ENCODE measurements at regions not wholly inside any gene's neighbourhood (a gene's known extent, or its start where the extent isn't known, plus 50 kb on each side); places are given as distances from the start of the nearest gene placed in this dataset.
A peak's percentile ranks its signal among the peaks of the same experiment; 100 is the strongest.
"Not testable (repeated sequence)": the region's sequence is repeated elsewhere in the genome, so short reads cannot be mapped to it uniquely, and the experiment has no call there.

DNA sequence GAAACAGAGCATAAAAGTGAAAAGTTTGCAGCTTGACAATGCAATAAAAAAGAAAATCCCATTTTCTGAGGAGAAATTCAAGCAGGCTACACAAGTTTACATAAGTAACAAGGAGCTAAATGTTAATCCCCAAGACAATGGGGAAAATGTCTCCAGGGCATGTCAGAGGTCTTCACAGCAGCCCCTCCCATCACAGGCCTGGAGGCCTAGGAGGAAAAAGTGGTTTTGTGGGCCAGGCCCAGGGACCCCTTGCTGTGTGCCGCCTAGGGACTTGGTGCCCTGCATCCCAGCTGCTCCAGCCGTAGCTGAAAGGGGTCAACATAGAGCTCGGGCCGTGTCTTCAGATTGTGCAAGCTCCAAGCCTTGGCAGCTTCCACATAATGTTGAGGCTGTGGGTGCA lies 186.7 kb upstream of the MAP3K1 start:
- not testable (repeated sequence) for H3K27me3 ChIP-seq, H3K4me3 ChIP-seq, DNase-seq, H3K36me3 ChIP-seq
- peaks cover 26% of the 10 kb centered on the region for H3K9me3 ChIP-seq

- no peak overlapping the region for H3K4me3 ChIP-seq
- H3K36me3 ChIP-seq, result peaks cover 4% of the 10 kb centered on the region
- no peaks in the 10 kb centered on the region for H3K27me3 ChIP-seq
- DNase-seq, result no peak
- H3K9me3 ChIP-seq, result peaks cover 26% of the 10 kb centered on the region
Observed at GRCh38 chr5:56625541-56625940, 189.8 kb upstream of the MAP3K1 start.

- Histone ChIP-seq H3K9me3 (peaks cover 26% of the 10 kb centered on the region), H3K27me3 (no peaks in the 10 kb centered on the region), H3K4me3 (no peak overlapping the region), H3K36me3 (peaks cover 4% of the 10 kb centered on the region)
- DNase-seq, result no peak
Observed at GRCh38 chr5:56624751-56625150, 190.6 kb upstream of the MAP3K1 start.

GRCh38 chr5:56622141-56622540 lies 193.2 kb upstream of the MAP3K1 start:
- no peaks in the 10 kb centered on the region for H3K27me3 ChIP-seq

DNA sequence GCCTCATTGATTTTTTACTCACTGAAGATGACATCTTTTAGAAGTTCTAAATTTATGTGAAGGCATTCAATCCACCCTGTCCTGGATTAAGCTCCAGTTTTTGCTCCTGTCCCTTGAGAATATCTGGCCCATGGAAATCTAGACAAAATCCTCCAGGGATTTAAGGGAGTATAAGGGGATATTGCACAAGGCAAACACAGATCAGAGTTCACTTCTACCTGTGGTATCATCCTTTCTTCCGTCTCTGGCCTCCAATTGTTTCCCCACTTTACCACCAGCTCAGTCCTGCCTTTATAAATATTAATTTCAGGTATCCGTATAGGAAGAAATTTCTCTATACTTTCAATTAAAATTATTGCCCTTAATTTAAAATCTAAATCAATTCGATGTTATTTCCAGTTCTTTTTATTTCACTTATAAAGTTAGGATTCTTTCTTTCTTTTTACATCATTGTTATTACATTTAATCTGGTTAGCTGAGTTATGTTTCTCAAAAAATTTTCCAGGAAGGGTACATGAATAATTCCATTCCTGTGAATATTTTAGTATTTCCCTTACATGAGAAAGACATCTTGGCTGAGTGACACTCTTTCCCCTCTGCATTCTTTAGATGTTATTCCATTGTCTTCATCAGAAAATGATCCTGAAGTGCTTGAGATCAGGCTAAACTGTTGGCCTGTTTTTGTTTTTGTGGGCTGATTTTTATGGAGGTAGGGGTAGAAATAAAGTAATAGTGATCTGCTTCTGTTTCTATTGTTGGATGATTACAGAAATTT lies 194.3 kb upstream of the MAP3K1 start:
- no peak for DNase-seq
- no peaks in the 10 kb centered on the region; the same call in 1 of the 2 replicates for H3K36me3 ChIP-seq
- H3K27me3 ChIP-seq, result no peaks in the 10 kb centered on the region
- H3K4me3 ChIP-seq, result no peak overlapping the region
- peaks cover 30% of the 10 kb centered on the region for H3K9me3 ChIP-seq

More at GRCh38 chr5:56622141-56622540, 193.2 kb upstream of the MAP3K1 start:
- peaks cover 4% of the 10 kb centered on the region for H3K36me3 ChIP-seq
- H3K9me3 ChIP-seq, result peaks cover 35% of the 10 kb centered on the region
- no peak overlapping the region for H3K4me3 ChIP-seq
- peak; percentile 35 for DNase-seq

- Histone ChIP-seq H3K27me3 (no peaks in the 10 kb centered on the region), H3K9me3 (peaks cover 30% of the 10 kb centered on the region), H3K36me3 (no peaks in the 10 kb centered on the region; the same call in 1 of the 2 replicates), H3K4me3 (no peak overlapping the region)
- no peak for DNase-seq
Observed at GRCh38 chr5:56617998-56618397, 197.4 kb upstream of the MAP3K1 start.

GRCh38 chr5:56616454-56617160 lies 198.7 kb upstream of the MAP3K1 start:
- DNase-seq, result no peak
- Histone ChIP-seq H3K4me3 (no peak overlapping the region), H3K27me3 (no peaks in the 10 kb centered on the region), H3K36me3 (no peaks in the 10 kb centered on the region; the same call in 1 of the 2 replicates), H3K9me3 (peaks cover 33% of the 10 kb centered on the region)

GRCh38 chr5:56615361-56616153 lies 199.8 kb upstream of the MAP3K1 start:
- no peaks in the 10 kb centered on the region for H3K27me3 ChIP-seq
- H3K36me3 ChIP-seq, result no peaks in the 10 kb centered on the region; the same call in 1 of the 2 replicates
- DNase-seq, result peak; percentile 43
- H3K4me3 ChIP-seq, result no peak overlapping the region
- peaks cover 39% of the 10 kb centered on the region for H3K9me3 ChIP-seq

GRCh38 chr5:56612759-56613158 lies 202.6 kb upstream of the MAP3K1 start:
- Histone ChIP-seq H3K4me3 (no peak overlapping the region), H3K9me3 (peaks cover 18% of the 10 kb centered on the region), H3K36me3 (no peaks in the 10 kb centered on the region), H3K27me3 (no peaks in the 10 kb centered on the region)
- DNase-seq, result no peak

- no peak for DNase-seq
- Histone ChIP-seq H3K36me3 (no peaks in the 10 kb centered on the region), H3K4me3 (no peak overlapping the region)
Observed at GRCh38 chr5:56612353-56612752, 203.0 kb upstream of the MAP3K1 start.

DNA sequence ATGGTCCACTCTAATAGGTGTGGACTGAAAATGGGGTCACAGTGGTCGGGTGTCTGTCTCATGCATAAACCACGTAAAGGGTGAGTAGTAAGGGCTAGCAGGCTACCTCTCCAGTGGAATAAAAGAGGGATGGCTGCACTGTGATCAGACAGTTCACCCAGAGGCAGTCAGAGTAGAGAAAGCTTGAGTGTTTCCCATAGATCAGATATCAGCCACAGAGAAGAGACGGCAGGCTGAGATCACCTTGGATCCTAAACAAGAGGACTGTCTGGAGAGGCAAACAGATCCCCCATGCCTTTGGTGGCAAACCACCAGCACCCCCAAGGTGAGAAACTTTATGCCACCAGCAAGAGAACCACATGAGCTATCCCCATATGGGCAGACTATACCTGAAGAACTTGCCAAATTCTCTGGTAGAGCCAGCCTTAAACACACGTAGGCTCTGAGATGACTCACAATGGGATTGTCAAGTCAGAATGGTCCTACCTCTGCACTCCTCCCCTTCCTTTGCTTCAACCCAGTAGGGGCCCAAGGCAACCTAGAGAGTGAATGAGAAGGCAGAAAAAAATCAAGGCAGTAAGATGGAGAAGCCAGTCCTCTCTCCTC lies 205.2 kb upstream of the MAP3K1 start:
- no peaks in the 10 kb centered on the region for H3K36me3 ChIP-seq
- no peaks in the 10 kb centered on the region for H3K27me3 ChIP-seq
- no peak overlapping the region for H3K4me3 ChIP-seq
- peak; percentile 44 for DNase-seq
- H3K9me3 ChIP-seq, result peaks cover 9% of the 10 kb centered on the region

More at GRCh38 chr5:56612353-56612752, 203.0 kb upstream of the MAP3K1 start:
- H3K27me3 ChIP-seq, result no peaks in the 10 kb centered on the region
- peaks cover 14% of the 10 kb centered on the region for H3K9me3 ChIP-seq

- DNase-seq, result peak; percentile 39
- no peaks in the 10 kb centered on the region for H3K36me3 ChIP-seq
- H3K9me3 ChIP-seq, result peaks cover 9% of the 10 kb centered on the region
- no peak overlapping the region for H3K4me3 ChIP-seq
- no peaks in the 10 kb centered on the region for H3K27me3 ChIP-seq
Observed at GRCh38 chr5:56608217-56608925, 207.0 kb upstream of the MAP3K1 start.

GRCh38 chr5:56607551-56607950 lies 207.8 kb upstream of the MAP3K1 start:
- H3K4me3 ChIP-seq, result no peak overlapping the region
- H3K9me3 ChIP-seq, result peaks cover 9% of the 10 kb centered on the region
- DNase-seq, result peak; percentile 43
- no peaks in the 10 kb centered on the region for H3K27me3 ChIP-seq
- no peaks in the 10 kb centered on the region for H3K36me3 ChIP-seq

DNA sequence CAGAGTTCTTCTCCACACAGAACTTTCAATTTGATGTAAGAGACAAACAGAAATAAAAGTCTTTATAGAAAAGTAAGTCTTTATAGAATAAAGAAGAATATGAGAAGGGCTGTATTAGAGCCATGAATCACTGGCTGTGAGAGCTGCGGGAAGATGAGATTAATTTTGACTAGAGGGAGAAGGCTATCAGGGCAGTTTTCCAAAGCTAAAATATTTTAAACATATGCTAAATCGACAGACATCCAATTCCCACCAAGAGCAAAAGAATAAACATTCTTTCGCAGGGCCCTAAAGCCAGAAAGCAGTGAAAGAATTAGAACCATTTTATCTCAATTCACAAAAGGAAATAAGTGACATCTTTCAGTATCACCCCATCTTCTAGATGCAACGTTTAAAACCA lies 208.3 kb upstream of the MAP3K1 start:
- Histone ChIP-seq H3K27me3 (no peaks in the 10 kb centered on the region), H3K4me3 (no peak overlapping the region), H3K9me3 (peaks cover 9% of the 10 kb centered on the region), H3K36me3 (no peaks in the 10 kb centered on the region)
- no peak for DNase-seq

DNA sequence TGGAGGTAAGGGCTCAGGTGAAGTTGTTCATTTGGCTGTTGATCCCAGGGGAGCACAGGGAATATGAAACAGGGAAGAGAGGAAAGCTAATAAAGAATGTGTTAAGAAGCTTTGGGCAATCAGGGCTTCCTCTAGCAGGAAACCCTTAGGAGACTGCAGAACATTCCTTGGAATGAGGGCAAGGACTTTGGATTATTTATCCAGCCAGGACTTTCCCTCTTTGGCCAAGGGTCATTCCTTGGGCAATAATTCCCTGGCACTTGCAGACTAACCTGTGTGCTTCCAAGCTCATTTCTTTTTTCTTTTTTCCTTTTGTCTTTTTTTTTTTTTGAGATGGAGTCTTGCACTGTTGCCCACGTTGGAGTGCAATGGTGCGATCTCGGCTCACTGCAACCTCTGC lies 209.2 kb upstream of the MAP3K1 start:
- no peak overlapping the region for H3K4me3 ChIP-seq
- H3K27me3 ChIP-seq, result no peaks in the 10 kb centered on the region
- peaks cover 2% of the 10 kb centered on the region for H3K9me3 ChIP-seq
- H3K36me3 ChIP-seq, result no peaks in the 10 kb centered on the region
- DNase-seq, result no peak

DNA sequence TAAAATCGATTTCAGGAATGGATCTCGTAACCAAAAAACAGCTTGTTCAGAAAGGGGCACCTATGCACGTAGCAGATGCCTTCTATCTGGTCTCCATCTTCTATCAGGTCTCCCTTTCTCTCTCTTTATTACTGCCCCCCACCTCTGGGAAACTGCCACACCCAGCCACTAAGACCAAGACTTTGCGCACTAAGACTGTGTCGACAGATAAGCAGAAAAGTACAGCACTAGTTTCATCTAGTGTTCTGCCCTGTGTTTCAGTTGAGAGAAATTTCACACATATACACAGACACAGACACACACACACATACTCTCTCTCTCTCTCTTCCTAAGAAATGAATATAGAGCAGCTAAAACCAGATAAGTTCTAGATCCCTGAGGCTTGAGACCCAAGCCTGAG lies 210.1 kb upstream of the MAP3K1 start:
- Histone ChIP-seq H3K9me3 (no peaks in the 10 kb centered on the region), H3K4me3 (no peak overlapping the region), H3K36me3 (no peaks in the 10 kb centered on the region), H3K27me3 (no peaks in the 10 kb centered on the region)
- no peak for DNase-seq

Measured in MG63 (cell line).